ENCODE measurements at regions not wholly inside any gene's neighbourhood (a gene's known extent, or its start where the extent isn't known, plus 50 kb on each side); places are given as distances from the start of the nearest gene placed in this dataset.
A peak's percentile ranks its signal among the peaks of the same experiment; 100 is the strongest.
"Not testable (repeated sequence)": the region's sequence is repeated elsewhere in the genome, so short reads cannot be mapped to it uniquely, and the experiment has no call there.

- DNase-seq (ENCODE audit: low read depth) = no peak
Observed at GRCh38 chr7:26955516-26955915, 91.1 kb upstream of the SKAP2 start.

GRCh38 chr7:26954951-26955350 lies 90.6 kb upstream of the SKAP2 start:
- no peak for DNase-seq (ENCODE audit: low read depth)

DNA sequence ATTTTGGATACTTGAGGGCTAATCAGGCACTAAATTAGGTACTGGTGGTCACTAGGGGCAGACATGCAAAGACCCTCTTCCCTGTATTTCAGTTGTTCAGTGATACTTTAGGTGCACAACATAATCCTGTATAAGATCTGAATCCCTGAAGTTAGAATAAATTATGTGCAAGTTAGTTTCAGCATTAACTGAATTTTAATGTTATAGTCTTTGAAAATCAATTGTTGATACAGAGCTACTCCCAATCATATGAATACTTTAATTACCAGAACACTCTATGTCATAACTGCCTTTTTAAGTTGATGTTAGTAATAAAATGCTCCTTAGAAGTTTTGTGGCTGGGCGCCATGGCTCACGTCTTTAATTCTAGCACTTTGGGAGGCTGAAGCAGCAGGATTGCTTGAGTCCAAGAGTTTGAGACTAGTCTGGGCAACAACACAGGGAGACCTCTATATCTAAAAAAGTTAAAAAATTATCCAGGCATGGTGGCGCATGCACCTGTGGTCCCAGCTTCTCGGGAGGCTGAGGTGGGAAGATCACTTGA lies 87.1 kb upstream of the SKAP2 start:
- no peak for DNase-seq (ENCODE audit: low read depth)

DNA sequence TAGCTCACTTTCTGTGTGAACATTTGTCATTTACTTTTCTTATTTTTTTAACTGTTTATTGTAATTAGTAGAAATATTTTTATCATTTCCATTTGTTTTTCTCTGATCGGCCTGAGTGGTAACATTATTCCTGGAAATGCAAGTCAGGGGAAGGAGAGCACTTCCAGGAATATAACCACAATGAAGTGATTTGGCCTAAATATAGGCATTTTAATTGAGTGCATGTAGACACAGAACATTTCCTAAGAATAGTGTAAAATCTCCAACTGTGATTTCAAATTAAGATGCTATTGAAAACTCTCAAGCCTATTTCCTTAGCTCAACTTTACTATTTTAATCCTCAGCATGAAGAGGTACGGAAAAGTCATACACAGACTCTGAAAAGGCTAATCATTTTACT lies 86.5 kb upstream of the SKAP2 start:
- no peak for DNase-seq (ENCODE audit: low read depth)

DNA sequence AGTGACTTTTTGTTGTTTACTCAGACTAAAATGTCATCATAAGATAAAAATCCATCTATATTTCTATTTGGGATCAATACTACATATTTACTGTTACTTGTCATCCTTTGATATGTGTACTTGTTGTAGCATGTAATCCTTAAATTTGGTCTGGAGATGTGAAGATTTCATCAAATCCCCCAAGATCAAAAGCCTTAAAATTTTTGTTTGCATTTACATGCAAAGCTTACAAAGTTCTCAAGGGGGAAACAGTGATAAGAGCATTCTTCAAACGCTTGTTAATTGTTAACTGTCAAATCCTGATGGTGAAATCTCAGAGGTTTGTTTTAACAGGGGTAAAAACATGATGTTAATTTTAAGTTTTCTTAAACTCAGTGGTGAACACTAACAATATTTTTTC lies 84.9 kb upstream of the SKAP2 start:
- DNase-seq (ENCODE audit: low read depth) = peak; percentile 31

DNA sequence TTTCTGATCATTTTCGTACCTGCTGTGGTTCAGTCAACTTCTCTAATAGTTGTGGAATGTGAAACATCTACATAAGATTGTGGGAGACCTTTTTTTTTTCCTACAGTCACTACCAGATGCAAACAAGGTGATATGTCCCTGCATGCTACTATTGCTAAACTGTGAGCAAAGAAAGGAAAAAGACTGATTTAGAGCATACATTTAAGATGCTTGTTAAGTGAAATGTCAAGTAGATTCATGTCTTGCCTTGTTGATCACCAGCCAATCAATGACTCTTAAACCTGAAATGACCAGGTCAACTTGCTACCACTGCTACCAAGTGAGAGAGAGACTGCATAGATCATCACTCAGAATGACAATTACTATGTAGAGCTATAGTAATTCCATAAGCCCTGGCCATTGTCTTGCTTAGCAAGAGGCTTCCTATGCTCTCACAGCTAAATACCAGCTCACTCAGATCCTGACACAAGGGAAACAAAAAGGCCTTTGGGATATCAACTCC lies 84.3 kb upstream of the SKAP2 start:
- DNase-seq (ENCODE audit: low read depth) = no peak

GRCh38 chr7:26944501-26945358 lies 80.3 kb upstream of the SKAP2 start:
- DNase-seq (ENCODE audit: low read depth) = no peak

DNA sequence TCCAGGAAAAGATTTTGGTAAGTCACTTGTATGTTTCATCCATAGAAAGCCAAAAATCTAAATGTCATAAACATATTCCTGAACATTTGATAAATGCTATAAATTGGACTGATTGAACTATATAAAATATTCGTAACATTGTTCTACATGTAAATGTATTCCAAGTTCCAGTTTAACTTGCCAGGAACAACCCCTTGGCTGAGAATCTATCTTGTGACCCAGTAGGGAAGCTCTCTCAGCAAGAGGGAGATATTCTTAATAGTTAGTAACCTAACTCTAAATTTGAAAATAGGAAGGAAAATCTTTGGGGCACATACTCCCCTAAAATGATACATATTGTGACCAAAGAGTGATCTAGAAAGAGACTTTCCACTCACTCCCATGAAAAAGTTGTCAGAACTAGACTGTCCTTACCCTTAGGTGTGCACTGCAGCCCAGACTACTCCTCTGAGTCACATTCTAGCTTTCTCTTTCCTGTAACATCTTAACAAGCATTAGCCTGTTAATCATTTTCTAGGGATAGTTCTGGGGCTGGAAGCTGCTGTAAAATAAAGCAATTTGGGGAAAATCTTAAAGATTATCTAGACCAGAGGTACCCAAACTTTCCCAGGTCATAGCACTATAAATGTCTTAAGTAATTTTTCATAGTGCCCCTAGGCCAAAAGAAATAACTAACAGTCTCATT lies 73.7 kb upstream of the SKAP2 start:
- DNase-seq (ENCODE audit: low read depth) = peak; percentile 92

- DNase-seq (ENCODE audit: low read depth) = no peak
Observed at GRCh38 chr7:26937306-26937705, 72.9 kb upstream of the SKAP2 start.

- not testable (repeated sequence) for DNase-seq (ENCODE audit: low read depth)
Observed at GRCh38 chr7:26932616-26933015, 68.2 kb upstream of the SKAP2 start.

DNA sequence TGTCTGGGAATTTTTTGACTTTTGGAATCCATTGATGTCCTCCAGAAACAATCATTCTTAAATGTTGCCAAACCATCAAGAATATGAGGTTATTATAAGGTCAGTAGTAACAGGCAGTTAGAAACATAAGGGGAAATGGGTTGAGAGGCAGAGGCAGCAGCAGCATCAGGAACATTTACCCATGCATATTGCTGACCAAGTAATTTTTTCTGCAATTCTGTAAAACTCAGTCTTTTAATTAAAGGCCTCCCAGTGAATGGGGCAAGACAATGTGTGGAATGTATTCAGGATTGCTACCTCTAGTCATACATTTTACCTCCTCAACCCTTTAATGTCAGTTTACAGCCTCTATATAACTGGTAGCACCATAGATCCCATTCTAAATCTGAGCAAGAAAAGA lies 66.5 kb upstream of the SKAP2 start:
- no peak for DNase-seq (ENCODE audit: low read depth)

- no peak for DNase-seq (ENCODE audit: low read depth)
Observed at GRCh38 chr7:26930201-26930600, 65.8 kb upstream of the SKAP2 start.

GRCh38 chr7:26928703-26929347 lies 64.4 kb upstream of the SKAP2 start:
- DNase-seq (ENCODE audit: low read depth) = no peak

GRCh38 chr7:26925768-26926167 lies 61.4 kb upstream of the SKAP2 start:
- DNase-seq (ENCODE audit: low read depth) = no peak

- no peak for DNase-seq (ENCODE audit: low read depth)
Observed at GRCh38 chr7:26924149-26924767, 59.9 kb upstream of the SKAP2 start.

DNA sequence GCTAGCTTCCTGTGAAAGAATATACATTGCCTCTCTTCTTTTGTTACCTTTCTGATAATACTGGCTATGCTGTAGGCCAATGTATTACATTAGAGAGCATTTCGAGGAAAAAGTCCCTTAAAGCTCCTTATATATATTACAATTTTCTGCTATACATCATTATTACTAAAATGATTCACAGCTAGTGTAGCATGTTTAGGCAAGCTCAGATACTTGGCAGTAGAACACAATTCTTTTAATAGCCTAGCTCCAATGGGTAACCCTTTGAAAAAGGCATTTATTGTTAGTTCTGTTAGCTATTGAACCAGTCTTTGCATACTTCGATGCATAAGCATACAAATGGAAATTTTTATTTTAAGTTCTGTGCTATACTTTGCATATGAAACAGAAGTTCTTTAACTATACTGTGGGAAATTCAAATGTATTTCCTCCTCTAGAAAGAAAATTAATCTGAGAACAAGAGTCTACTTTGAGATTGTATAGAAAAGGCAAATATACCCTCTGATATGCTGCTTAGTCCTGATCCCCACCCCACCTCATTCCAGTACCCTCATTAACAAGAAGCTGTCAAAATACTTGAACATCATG lies 55.6 kb upstream of the SKAP2 start:
- DNase-seq (ENCODE audit: low read depth) = no peak

DNA sequence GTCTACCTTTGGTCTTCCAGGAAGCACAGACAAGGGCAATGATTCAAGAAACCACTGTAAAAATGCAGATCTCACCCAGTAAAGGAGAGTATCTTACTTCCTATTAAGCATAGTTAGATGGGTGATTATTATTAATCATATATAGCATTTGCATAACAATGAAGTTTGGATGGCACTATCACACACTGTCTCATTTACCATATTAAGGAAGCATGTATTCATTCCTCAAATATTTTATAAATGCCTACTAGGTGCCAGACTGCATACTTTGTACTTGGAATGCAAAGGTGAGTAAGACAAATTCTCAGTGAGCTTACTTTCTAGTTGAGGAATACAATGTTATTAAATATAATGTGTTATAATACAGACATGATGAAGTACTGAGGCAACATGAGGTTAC lies 53.9 kb upstream of the SKAP2 start:
- peak; percentile 40 for DNase-seq (ENCODE audit: low read depth)

DNA sequence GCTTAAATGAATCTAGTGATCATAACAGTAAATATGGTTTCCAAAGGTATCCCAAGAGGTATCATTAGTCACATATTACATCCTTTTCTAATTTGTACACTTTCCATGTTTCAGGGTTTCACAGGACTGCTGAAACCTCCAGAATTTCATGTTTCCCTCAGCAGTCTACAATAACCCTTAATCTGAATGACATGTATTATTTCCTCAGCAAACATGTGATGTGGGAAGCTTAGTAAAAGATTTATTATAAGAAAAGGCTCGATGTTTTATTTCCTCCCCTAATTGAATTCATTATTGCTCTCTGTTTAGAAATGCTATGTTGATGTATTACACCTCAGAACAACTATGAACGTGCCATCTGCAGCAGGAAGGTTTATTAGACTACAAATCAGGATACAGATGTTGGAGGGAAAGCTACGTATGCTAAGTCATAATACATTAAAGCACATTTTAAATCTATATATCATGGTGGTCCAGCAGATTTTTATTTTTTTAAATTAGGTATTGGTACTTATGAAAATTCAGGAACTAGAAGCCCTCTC lies 52.5 kb upstream of the SKAP2 start:
- DNase-seq (ENCODE audit: low read depth) = no peak

GRCh38 chr7:26916336-26916735 lies 51.9 kb upstream of the SKAP2 start:
- no peak for DNase-seq (ENCODE audit: low read depth)

Data from renal cortical epithelial cell (primary cell).